ENCODE measurements at regions not wholly inside any gene's neighbourhood (a gene's known extent, or its start where the extent isn't known, plus 50 kb on each side); places are given as distances from the start of the nearest gene placed in this dataset.

GRCh38 chr13:39224671-39225240 lies 186.5 kb downstream of the NHLRC3 start:
- no peak for TF ChIP-seq CTCF (conservative IDR thresholded peaks at IDR 0.05 in 1 of 2, IDR thresholded peaks at IDR 0.05 in 1 of 2; ENCODE audit: extremely low read depth in 1 of 2, insufficient read depth in 1 of 2, low read depth in 1 of 2, low read length in 2 of 2)
- no peak for TF ChIP-seq EZH2 (IDR thresholded peaks at IDR 0.05; ENCODE audit: borderline replicate concordance, low read length)
